ENCODE measurements at regions not wholly inside any gene's neighbourhood (a gene's known extent, or its start where the extent isn't known, plus 50 kb on each side); places are given as distances from the start of the nearest gene placed in this dataset.

- Histone ChIP-seq H3K4me1 (replicated peaks) (no peaks in the 10 kb centered on the region), H3K4me3 (no peak overlapping the region), H3K9me3 (no peaks in the 10 kb centered on the region), H3K27me3 (replicated peaks; ENCODE audit: insufficient read depth) (no peaks in the 10 kb centered on the region), H3K27ac (no peak overlapping the region), H3K36me3 (no peaks in the 10 kb centered on the region)
- WGBS: 91% methylated on average over 2 of the region's 2 CpGs
- intact Hi-C loops (cut with DNase I): no loop called here
- DNase-seq (ENCODE audit: low spot score): no peak
- TF ChIP-seq POLR2AphosphoS5 (IDR thresholded peaks at IDR 0.05) (no peak), CTCF (IDR thresholded peaks at IDR 0.05) (no peak), POLR2A (IDR thresholded peaks at IDR 0.05) (no peak)
These were observed 93.0 kb downstream of the ZNF518B start for GRCh38 chr4:10364194-10364593.

- Histone ChIP-seq H3K36me3 (no peaks in the 10 kb centered on the region), H3K4me1 (replicated peaks) (no peaks in the 10 kb centered on the region), H3K27me3 (replicated peaks; ENCODE audit: insufficient read depth) (no peaks in the 10 kb centered on the region), H3K4me3 (no peak overlapping the region), H3K27ac (no peak overlapping the region), H3K9me3 (no peaks in the 10 kb centered on the region)
- no peak for DNase-seq (ENCODE audit: low spot score)
- TF ChIP-seq CTCF (IDR thresholded peaks at IDR 0.05): no peak
- no peak for TF ChIP-seq POLR2AphosphoS5 (IDR thresholded peaks at IDR 0.05)
- intact Hi-C loops (cut with DNase I): no loop called here
These were observed 102.5 kb downstream of the ZNF518B start for GRCh38 chr4:10354746-10355145.

GRCh38 chr4:10354225-10354624, 103.0 kb downstream of the ZNF518B start:
- Histone ChIP-seq H3K4me3 (no peak overlapping the region), H3K27ac (no peak overlapping the region), H3K27me3 (replicated peaks; ENCODE audit: insufficient read depth) (no peaks in the 10 kb centered on the region), H3K4me1 (replicated peaks) (no peaks in the 10 kb centered on the region), H3K9me3 (no peaks in the 10 kb centered on the region), H3K36me3 (no peaks in the 10 kb centered on the region)
- TF ChIP-seq POLR2A (IDR thresholded peaks at IDR 0.05) (no peak), CTCF (IDR thresholded peaks at IDR 0.05) (no peak), POLR2AphosphoS5 (IDR thresholded peaks at IDR 0.05) (no peak)
- 75% methylated on average over 2 of the region's 2 CpGs for WGBS
- intact Hi-C loops (cut with DNase I): no loop called here
- DNase-seq (ENCODE audit: low spot score): no peak

GRCh38 chr4:10353110-10353509, 104.1 kb downstream of the ZNF518B start:
- Histone ChIP-seq H3K27ac (no peak overlapping the region), H3K36me3 (no peaks in the 10 kb centered on the region), H3K4me3 (no peak overlapping the region), H3K9me3 (no peaks in the 10 kb centered on the region), H3K27me3 (replicated peaks; ENCODE audit: insufficient read depth) (no peaks in the 10 kb centered on the region), H3K4me1 (replicated peaks) (no peaks in the 10 kb centered on the region)
- DNase-seq (ENCODE audit: low spot score): no peak
- intact Hi-C loops (cut with DNase I): no loop called here
- TF ChIP-seq CTCF (IDR thresholded peaks at IDR 0.05): no peak

- H3K27me3 ChIP-seq (replicated peaks; ENCODE audit: insufficient read depth): no peaks in the 10 kb centered on the region
- no peak for DNase-seq (ENCODE audit: low spot score)
- no peaks in the 10 kb centered on the region for H3K36me3 ChIP-seq
- TF ChIP-seq CTCF (IDR thresholded peaks at IDR 0.05): no peak
- TF ChIP-seq POLR2AphosphoS5 (IDR thresholded peaks at IDR 0.05): no peak
- no peak for TF ChIP-seq POLR2A (IDR thresholded peaks at IDR 0.05)
- no peak overlapping the region for H3K27ac ChIP-seq
- no peaks in the 10 kb centered on the region for H3K9me3 ChIP-seq
- intact Hi-C loops (cut with DNase I): no loop called here
- H3K4me1 ChIP-seq (replicated peaks): no peaks in the 10 kb centered on the region
- no peak overlapping the region for H3K4me3 ChIP-seq
These were observed 109.0 kb downstream of the ZNF518B start for GRCh38 chr4:10348241-10348640.

Measured in prostate gland (tissue), 2 donors.